ENCODE measurements at regions not wholly inside any gene's neighbourhood (a gene's known extent, or its start where the extent isn't known, plus 50 kb on each side); places are given as distances from the start of the nearest gene placed in this dataset.

DNA sequence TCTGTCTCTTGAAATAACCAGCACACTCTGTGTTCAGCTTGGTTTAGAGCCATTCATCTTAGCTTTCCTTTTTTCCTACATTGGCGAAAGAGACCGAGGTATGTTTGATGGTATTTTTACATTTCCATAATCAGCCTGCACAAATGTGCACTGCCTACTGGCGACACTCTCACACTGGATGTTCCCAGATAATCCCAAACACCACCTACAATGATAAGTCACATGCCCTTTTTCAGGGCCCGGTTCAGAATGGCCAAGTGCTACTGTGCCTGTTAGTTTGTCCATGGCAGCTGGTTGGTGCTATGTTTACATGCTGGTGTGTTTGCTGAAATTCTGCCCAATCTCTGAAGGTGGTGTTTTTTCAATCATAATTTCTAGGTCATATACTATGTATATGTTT lies 80.8 kb upstream of the NR3C2 start:
- no peak overlapping the region for H3K14ac ChIP-seq (ENCODE audit: insufficient read length)
- H3K23me2 ChIP-seq (ENCODE audit: low read depth, low read length) = no peaks in the 10 kb centered on the region
- DNase-seq (ENCODE audit: low read depth in 1 of 2, low spot score in 2 of 2) = no peak
- H3K4me2 ChIP-seq (ENCODE audit: insufficient read depth in 1 of 2, low read depth in 2 of 2, low read length in 2 of 2) = no peak overlapping the region
- H2AFZ ChIP-seq (ENCODE audit: low read length) = no peak overlapping the region
- H3K4ac ChIP-seq (replicated peaks; ENCODE audit: insufficient read length, low read depth, low read length) = no peak overlapping the region
- no peaks in the 10 kb centered on the region for H3K4me1 ChIP-seq (replicated peaks in 1 of 4; ENCODE audit: control insufficient read depth in 3 of 4, insufficient read depth in 4 of 4, low read length in 3 of 4)
- H3K56ac ChIP-seq (replicated peaks; ENCODE audit: insufficient read length, low read depth, low read length) = no peak overlapping the region
- H2BK5ac ChIP-seq (ENCODE audit: low read depth, low read length) = no peak overlapping the region
- H3K27me3 ChIP-seq (replicated peaks in 1 of 4; ENCODE audit: control insufficient read depth in 3 of 4, extremely low read depth in 1 of 4, insufficient read depth in 3 of 4, low read length in 3 of 4) = no peaks in the 10 kb centered on the region
- CTCF ChIA-PET (ENCODE audit: partially characterized antibody) = interaction anchor here (0.5 kb wide), 1 partner anchor 931 kb away, joined by 3 read pairs; no protein-coding TSS in a partner anchor
- H3K79me2 ChIP-seq (ENCODE audit: control insufficient read depth in 1 of 2, insufficient read depth in 2 of 2, low read length in 2 of 2) = no peaks in the 10 kb centered on the region
- H3K4me3 ChIP-seq (ENCODE audit: extremely low read depth in 1 of 4, insufficient read depth in 2 of 4, low read depth in 3 of 4, low read length in 4 of 4) = no peak overlapping the region
- FAIRE-seq = no peak
- no peak overlapping the region for H2BK20ac ChIP-seq (ENCODE audit: low read length)
- no peak overlapping the region for H2BK120ac ChIP-seq (replicated peaks; ENCODE audit: low read depth, low read length)
- no peaks in the 10 kb centered on the region for H3K79me1 ChIP-seq (ENCODE audit: low read depth, low read length)
- H3K9me3 ChIP-seq (ENCODE audit: insufficient read depth in 2 of 2, low read depth in 1 of 2, low read length in 1 of 2) = no peaks in the 10 kb centered on the region
- no peak overlapping the region for H4K5ac ChIP-seq (ENCODE audit: insufficient read length, low read depth, low read length)
- no peak overlapping the region for H3K27ac ChIP-seq (ENCODE audit: low read depth, low read length)
- H3K23ac ChIP-seq (ENCODE audit: insufficient read length) = no peak overlapping the region
- no peak overlapping the region for H4K91ac ChIP-seq (replicated peaks; ENCODE audit: insufficient read length, low read length)
- no peaks in the 10 kb centered on the region for H3K36me3 ChIP-seq (ENCODE audit: control insufficient read depth in 2 of 4, insufficient read depth in 4 of 4, low read length in 3 of 4)
- H4K20me1 ChIP-seq (replicated peaks in 1 of 2; ENCODE audit: control insufficient read depth in 1 of 2, insufficient read depth in 2 of 2, low read length in 2 of 2) = no peaks in the 10 kb centered on the region
- no peak overlapping the region for H4K8ac ChIP-seq (ENCODE audit: extremely low read depth, insufficient read depth, low read length)
- POLR2A ChIA-PET (ENCODE audit: partially characterized antibody) = no interaction called here
- H2BK15ac ChIP-seq (ENCODE audit: low read length) = no peak overlapping the region
- no peak overlapping the region for H3K18ac ChIP-seq (ENCODE audit: extremely low read depth, low read length)
- no peak overlapping the region for H3K9ac ChIP-seq (replicated peaks in 1 of 4; ENCODE audit: extremely low read depth in 1 of 4, low read depth in 3 of 4, low read length in 3 of 4)
- no peak overlapping the region for H2BK12ac ChIP-seq (ENCODE audit: low read depth, low read length)
- H2AK5ac ChIP-seq (ENCODE audit: low read depth, low read length) = no peak overlapping the region
- 91% methylated on average over 4 of the region's 4 CpGs; no CpG with 5 or more reads in 1 of the 2 experiments for WGBS, 2 experiments (ENCODE audit: extremely low coverage in 1 of 2, insufficient coverage in 1 of 2, insufficient read length in 1 of 2, insufficient replicate concordance in 2 of 2, low coverage in 1 of 2, low lambda C conversion rate in 2 of 2, missing lambda C conversion rate in 1 of 2)
- TF ChIP-seq CBX5 (IDR thresholded peaks at IDR 0.05; ENCODE audit: low read depth, low read length) = no peak
- TF ChIP-seq KDM1A (IDR thresholded peaks at IDR 0.05; ENCODE audit: borderline replicate concordance, low read length) = no peak
- TF ChIP-seq HDAC2 (IDR thresholded peaks at IDR 0.05; ENCODE audit: borderline replicate concordance in 1 of 2, low read depth in 2 of 2, low read length in 2 of 2) = no peak

Data from H1 (cell line).